GM21717 (cell line): ENCODE measurements at regions not wholly inside any gene's neighbourhood (a gene's known extent, or its start where the extent isn't known, plus 50 kb on each side); places are given as distances from the start of the nearest gene placed in this dataset.
"Not testable (repeated sequence)": the region's sequence is repeated elsewhere in the genome, so short reads cannot be mapped to it uniquely, and the experiment has no call there.

Source experiments
- ATAC-seq: cut with Tn5 transposase; IDR thresholded peaks from one replicate; pipeline ENCODE4 v1.9.1; 2021; ENCODE audit warnings: mild to moderate bottlenecking, moderate library complexity; ENCODE audit not compliant: unreplicated experiment

GRCh38 chr3:15903164-15903563 lies 105.4 kb upstream of the ANKRD28 start:
- no peak for ATAC-seq

- no peak for ATAC-seq
Observed at GRCh38 chr3:15903759-15904720, 106.3 kb upstream of the ANKRD28 start.

DNA sequence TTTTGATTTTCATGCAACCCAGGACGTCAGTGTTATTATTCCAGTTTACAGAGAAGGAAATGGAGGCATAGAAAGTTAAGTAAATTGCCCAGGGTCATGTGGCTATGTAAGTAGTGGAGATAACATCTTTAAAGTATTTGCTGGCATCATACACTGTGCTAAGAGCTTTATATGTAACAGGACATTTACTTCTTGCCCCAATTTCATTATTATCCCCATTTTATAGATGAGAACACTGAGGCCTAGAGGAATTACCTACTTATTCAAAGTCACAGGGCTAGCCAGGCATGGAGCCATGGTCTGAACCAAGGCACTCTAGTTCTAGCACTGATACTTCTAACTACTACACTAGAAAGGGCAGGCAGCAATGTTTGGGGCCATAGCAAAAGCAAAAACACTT lies 107.3 kb upstream of the ANKRD28 start:
- no peak for ATAC-seq

GRCh38 chr3:15907403-15907802 lies 109.6 kb upstream of the ANKRD28 start:
- not testable (repeated sequence) for ATAC-seq

DNA sequence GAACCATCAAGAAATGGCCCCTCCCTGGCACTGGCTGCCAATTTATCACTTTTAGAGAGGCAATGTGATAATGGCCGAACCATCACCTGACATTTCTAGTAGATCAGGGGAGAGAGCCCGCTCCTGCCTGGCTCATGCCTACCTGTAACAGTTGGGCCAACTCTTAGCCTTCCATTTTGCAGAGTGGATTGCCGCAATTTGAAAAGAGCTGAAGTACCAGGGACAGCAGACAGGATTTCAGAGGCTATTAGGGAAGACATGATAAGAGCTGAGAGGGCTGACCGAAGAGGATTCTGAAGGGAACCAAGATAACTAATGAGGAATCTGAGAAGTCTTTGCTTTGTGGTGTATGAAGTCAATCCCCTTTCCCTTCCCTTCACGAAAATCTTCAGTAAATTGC lies 121.2 kb upstream of the ANKRD28 start:
- no peak for ATAC-seq

- no peak for ATAC-seq
Observed at GRCh38 chr3:15919971-15920370, 122.2 kb upstream of the ANKRD28 start.

DNA sequence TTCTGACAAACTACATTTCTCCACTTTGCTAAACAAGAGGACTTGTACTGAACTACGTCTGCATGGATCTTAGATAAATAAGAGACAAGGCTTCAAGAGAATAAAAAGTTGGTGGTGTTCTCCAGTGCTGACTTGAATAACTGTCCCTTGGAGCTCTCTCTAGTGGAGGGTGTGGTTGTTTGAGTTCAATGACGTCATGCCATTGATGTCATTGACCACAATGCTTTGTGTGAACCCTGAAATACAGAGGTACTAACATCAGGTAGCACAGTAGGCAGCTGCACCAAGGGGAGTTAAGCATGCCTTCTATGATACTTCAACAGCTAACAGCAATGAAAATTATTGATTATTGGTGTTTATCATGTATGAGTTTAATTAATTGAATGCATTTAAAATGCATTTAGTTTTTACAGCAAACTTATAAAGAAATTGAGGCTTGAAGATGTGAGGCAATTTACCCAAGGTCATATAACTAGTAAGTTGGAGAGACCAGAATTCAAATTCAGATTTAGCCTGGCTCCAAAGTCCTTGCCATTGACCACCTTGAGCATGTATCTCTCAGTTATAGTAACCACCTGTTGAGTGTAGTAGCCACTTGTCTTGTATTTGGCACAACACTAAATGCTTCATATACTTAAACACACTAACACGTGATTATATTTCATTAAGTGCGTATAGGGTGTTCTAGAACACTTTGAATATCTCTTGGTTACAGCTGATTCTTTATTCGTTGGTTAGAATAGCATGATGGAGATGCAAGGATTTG lies 126.0 kb upstream of the ANKRD28 start:
- no peak for ATAC-seq

- ATAC-seq, result no peak
Observed at GRCh38 chr3:15924914-15925313, 127.1 kb upstream of the ANKRD28 start.

DNA sequence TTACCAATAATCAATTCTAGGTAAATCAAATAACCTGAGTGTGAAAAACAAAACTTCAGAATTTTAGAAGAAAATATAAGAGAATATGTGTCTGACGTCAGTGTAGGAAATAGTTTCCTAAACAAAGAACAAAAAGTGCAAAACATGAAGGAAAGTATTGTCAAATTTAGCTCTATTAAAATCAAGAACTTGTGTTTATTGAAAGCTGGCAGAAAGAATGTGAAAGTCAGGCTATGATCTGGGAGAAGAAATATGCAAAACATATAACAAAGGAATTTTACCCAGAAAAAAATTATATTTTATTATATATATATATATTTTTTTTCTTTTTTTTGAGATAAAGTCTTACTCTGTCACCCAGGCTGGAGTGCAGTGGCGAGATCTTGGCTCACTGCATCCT lies 129.1 kb upstream of the ANKRD28 start:
- ATAC-seq, result no peak

DNA sequence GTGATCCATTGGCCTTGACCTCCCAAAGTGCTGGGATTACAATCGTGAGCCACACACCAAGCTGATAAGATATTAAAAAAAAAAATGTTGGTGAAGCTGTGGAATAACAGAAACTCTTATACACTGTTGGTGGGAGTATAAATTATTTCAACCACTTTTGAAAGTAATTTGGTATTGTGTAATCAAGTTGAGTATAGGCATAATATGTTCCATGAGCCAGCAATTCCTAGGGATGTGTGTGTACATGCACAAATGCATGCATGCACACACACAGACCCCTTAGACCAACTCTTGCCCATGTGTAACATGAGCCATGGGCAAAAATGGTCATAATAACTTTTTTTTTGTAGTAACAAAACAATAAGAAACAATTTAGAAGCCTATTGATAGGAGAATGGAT lies 130.2 kb upstream of the ANKRD28 start:
- no peak for ATAC-seq

GRCh38 chr3:15929944-15930571 lies 132.3 kb upstream of the ANKRD28 start:
- ATAC-seq, result no peak

DNA sequence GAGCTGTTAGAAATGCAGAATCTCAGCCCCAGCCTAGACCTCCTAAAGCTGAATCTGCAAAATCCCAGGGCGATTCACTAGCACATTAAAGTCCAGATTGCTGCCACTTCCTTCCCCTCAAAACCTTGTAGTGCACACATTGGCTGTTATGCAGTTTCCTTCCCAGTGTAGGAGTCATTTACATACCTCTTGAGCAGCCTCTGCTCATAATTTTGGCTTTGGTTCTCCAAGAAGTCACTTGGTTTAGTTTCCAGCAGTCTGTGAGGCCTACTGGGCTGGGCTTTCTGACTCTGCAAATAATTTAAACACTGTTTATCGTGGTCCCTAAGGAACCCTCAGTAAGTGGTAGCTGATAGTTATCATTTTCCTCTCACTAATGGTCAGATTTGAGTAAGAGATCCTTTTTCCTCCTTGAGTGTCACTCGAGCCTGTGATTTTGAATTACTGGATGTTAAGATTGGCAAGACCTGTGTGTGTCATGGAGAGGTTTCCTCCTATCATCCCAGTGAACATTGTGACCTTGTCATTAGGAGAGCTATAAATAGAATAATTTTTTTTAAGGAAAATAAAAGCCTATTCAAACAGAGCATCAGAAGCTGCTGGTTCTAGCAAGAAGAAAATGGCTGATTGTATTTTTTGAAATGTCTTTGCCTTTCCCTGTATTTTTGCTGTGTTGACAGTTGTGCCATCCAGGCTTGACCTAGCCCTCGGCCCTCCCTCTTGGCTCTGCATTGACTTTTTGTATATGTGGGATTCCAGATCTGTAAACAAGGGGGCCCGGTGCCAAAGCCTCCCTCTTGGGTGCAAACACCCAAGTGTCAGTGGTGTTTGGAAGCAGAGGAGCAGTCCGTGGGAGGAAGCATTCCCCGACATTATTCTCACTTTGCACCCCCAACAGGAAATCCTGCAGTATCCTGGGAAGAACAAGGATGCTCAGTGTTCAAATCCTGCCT lies 134.8 kb upstream of the ANKRD28 start:
- ATAC-seq, result no peak

DNA sequence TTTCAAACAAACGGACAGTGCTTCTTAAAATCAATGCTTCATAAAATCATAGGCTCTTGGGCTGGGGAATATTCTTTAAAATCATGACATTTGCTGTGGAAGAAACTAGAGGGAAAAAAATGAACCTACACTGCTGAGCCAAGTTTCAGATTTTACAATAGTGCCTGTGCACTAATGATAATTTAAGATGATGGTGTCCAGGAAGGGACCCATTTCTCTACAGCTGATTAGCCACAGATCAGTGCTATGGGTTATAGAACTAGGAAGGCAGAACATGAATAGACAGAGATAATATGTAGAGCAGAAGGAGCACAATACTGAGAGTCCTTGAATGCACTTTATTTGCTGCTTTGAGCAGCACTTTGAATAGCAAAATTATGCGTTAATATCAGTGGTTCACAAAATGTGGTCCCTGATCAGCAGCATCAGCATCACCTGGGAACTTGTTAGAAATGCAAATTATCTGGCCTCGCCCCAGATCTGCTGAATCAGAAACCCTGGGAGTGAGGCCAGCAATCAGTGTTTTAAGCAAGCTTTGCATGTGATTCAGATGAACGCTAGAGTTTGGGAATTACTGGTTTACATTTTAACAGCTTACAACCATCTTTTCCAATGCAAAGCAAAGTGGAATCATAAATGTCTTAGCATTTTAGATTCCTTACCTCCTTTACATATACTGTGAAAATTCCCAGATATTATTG lies 135.8 kb upstream of the ANKRD28 start:
- ATAC-seq, result no peak

GRCh38 chr3:15934389-15935195 lies 136.8 kb upstream of the ANKRD28 start:
- no peak for ATAC-seq

- ATAC-seq, result no peak
Observed at GRCh38 chr3:15936312-15936711, 138.5 kb upstream of the ANKRD28 start.

DNA sequence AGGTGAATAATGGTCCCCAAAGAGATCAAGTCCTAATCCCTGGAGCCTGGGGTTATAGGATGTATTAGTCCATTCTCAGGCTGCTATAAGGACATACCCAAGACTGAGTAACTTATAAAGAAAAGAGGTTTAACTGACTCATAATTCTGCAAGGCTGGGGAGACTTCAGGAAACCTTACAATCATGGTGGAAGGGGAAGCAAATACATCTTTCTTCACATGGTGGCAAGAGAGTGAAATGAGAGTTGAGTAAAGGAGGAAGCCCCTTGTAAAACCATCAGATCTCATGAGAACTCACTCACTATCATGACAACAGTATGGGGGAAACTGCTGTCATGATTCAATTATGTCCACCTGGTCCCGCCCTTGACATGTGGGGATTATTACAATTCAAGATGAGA lies 142.9 kb upstream of the ANKRD28 start:
- no peak for ATAC-seq

- ATAC-seq, result not testable (repeated sequence)
Observed at GRCh38 chr3:15941457-15941856, 143.7 kb upstream of the ANKRD28 start.

DNA sequence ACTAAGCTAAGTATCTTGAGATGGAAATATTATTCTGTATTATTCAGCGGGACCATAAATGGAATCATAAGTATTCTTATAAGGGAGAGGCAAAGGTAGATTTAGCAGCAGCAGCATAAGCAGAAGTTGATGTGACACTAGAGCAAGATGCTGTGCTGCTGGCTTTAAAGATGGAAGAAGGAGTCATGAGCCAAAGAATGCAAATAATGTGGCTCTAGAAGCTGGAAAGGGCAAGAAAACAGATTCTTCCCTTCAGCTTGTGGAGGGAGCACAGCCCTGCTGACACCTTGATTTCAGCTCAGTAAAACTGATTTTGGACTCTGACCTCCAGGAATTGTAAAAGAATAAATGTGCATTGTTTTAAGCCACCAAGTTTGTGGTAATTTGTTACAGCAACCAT lies 144.2 kb upstream of the ANKRD28 start:
- no peak for ATAC-seq

GRCh38 chr3:15942462-15942861 lies 144.7 kb upstream of the ANKRD28 start:
- ATAC-seq, result no peak
